HG03575 (cell line): ENCODE measurements at regions not wholly inside any gene's neighbourhood (a gene's known extent, or its start where the extent isn't known, plus 50 kb on each side); places are given as distances from the start of the nearest gene placed in this dataset.
"Not testable (repeated sequence)": the region's sequence is repeated elsewhere in the genome, so short reads cannot be mapped to it uniquely, and the experiment has no call there.

Source experiments
- ATAC-seq: cut with Tn5 transposase; IDR thresholded peaks from one replicate; pipeline ENCODE4 v1.9.1; 2021; ENCODE audit not compliant: unreplicated experiment, insufficient number of reproducible peaks, low FRiP score; ENCODE audit errors: extremely low read depth

DNA sequence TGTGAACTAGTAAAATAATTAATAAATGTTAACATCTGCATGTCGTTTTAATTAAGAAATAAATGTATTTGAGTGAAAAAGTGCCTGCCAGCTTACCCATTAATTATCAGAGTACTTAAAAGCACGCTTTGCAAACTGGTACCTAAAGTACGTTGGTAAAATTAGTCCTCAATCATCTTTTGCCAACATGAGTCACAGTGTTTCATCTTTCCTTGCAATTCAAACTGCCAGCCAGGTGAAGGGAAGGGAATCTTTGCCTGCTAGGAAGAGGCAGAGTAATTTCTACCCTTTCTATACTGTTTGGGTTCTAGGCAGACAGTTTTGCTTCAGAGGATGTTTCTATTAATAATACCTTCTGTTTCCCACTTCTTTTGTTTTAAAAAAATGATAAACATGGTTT is 57.2 kb upstream of the CNIH3 start:
- no peak for ATAC-seq

DNA sequence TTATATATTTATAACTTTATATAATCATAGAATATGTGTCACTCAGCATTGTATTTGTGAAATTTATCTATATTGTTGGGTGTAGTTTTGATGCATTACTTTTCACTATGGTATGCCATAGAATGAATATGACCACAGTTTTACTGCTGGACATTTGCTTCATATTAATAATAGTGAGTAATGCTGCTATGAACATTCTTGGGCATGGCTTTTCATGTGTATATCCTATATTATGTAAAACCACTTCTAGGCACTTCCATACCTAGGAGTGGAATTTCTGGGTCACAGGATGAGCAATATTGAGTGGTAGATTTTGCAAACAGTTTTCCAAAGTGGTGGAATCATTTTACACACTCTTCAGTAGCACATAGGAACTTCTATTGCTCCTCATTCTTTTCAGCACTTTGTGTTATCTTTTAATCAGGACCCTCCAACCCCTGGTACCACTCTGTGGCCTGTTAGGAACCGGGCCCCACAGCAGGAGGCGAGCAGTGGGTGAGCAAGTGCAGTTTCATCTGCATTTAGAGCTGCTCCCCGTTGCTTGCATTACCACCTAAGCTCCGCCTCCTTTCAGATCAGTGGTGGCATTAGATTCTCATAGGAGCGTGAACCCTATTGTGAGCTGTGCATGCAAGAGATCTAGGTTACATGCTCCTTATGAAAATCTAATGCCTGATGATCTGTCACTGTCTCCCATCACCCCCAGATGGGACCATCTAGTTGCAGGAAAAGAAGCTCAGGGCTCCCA is 56.0 kb upstream of the CNIH3 start:
- no peak for ATAC-seq

GRCh38 chr1:224562881-224563280 is 53.2 kb upstream of the CNIH3 start:
- ATAC-seq: not testable (repeated sequence)

- no peak for ATAC-seq
Measured at GRCh38 chr1:224563666-224564065, 52.5 kb upstream of the CNIH3 start.

- ATAC-seq: no peak
Measured at GRCh38 chr1:224564454-224565084, 51.5 kb upstream of the CNIH3 start.

GRCh38 chr1:224565186-224565585 is 50.9 kb upstream of the CNIH3 start:
- no peak for ATAC-seq

- ATAC-seq: no peak
Measured at GRCh38 chr1:224565611-224566406, 50.3 kb upstream of the CNIH3 start.
